ENCODE measurements at regions not wholly inside any gene's neighbourhood (a gene's known extent, or its start where the extent isn't known, plus 50 kb on each side); places are given as distances from the start of the nearest gene placed in this dataset.

DNA sequence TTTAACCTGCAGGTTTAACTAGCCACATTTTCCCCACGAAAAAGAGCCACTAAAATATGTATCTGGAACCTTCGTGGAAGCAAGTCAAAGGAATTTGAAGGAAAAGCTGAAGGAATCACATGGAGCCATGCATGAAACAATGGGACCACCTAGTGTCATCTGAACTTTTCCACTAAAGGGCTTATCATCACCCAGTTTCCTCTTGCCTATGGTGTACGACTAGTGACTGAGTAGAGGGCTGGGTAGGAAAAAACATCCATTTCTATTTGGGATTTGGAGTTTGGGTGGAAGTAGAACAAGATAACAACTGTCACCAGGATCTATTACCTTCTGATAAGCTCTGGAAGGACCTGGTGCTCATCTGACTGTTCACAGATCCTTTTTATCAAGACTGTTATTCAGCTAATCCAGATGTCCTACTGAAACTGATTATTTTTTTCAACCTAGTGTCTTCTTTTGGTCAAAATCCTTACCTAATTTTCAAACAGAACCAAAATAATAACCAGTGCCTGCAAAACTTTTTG, 153.2 kb upstream of the COL1A2 start:
- Histone ChIP-seq H2AFZ (ENCODE audit: insufficient read depth, low read depth, low read length, poor library complexity, severe bottlenecking) (no peak overlapping the region), H3K36me3 (replicated peaks in 1 of 2; ENCODE audit: control insufficient read depth in 1 of 2, insufficient read depth in 2 of 2, low read length in 2 of 2) (no peaks in the 10 kb centered on the region), H3K9ac (ENCODE audit: insufficient read depth, low read length, poor library complexity, severe bottlenecking) (no peak overlapping the region), H3K4me3 (replicated peaks in 1 of 3; ENCODE audit: low read depth in 2 of 3, low read length in 3 of 3) (no peak overlapping the region), H3K4me1 (ENCODE audit: control insufficient read depth in 1 of 2, insufficient read depth in 2 of 2, low read length in 2 of 2) (peaks cover 3 to 5% of the 10 kb centered on the region in 2 donors), H4K20me1 (ENCODE audit: insufficient read depth, low read length) (no peaks in the 10 kb centered on the region), H3K4me2 (replicated peaks; ENCODE audit: extremely low read depth, low read length, poor library complexity, severe bottlenecking) (no peak overlapping the region), H3K9me3 (replicated peaks in 1 of 2; ENCODE audit: control insufficient read depth in 1 of 2, insufficient read depth in 1 of 2, low read length in 2 of 2) (no peaks in the 10 kb centered on the region), H3K27ac (ENCODE audit: low read depth in 1 of 2, low read length in 2 of 2) (no peak overlapping the region), H3K79me2 (ENCODE audit: insufficient read depth, low read length) (no peaks in the 10 kb centered on the region), H3K27me3 (ENCODE audit: control insufficient read depth in 2 of 2, insufficient read depth in 2 of 2, low read length in 2 of 2) (no peaks in the 10 kb centered on the region)
- intact Hi-C loops (cut with micrococcal nuclease), result no loop called here
- peaks cover 0 to 3% (median 2%) of the 10 kb centered on the region in 3 donors for H3K27me3 Mint-ChIP-seq (ENCODE audit: low read depth in 3 of 3)
- DNase-seq, result no peak
- H3K27ac Mint-ChIP-seq, result no peak overlapping the region
- TF ChIP-seq, protein P1, sequence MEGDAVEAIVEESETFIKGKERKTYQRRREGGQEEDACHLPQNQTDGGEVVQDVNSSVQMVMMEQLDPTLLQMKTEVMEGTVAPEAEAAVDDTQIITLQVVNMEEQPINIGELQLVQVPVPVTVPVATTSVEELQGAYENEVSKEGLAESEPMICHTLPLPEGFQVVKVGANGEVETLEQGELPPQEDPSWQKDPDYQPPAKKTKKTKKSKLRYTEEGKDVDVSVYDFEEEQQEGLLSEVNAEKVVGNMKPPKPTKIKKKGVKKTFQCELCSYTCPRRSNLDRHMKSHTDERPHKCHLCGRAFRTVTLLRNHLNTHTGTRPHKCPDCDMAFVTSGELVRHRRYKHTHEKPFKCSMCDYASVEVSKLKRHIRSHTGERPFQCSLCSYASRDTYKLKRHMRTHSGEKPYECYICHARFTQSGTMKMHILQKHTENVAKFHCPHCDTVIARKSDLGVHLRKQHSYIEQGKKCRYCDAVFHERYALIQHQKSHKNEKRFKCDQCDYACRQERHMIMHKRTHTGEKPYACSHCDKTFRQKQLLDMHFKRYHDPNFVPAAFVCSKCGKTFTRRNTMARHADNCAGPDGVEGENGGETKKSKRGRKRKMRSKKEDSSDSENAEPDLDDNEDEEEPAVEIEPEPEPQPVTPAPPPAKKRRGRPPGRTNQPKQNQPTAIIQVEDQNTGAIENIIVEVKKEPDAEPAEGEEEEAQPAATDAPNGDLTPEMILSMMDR (IDR thresholded peaks at IDR 0.05), result no peak
- no peaks in the 10 kb centered on the region for H3K36me3 Mint-ChIP-seq
- 84% methylated on average over 2 of the region's 3 CpGs for WGBS (ENCODE audit: insufficient coverage)
- H3K4me1 Mint-ChIP-seq, result peaks cover 7% of the 10 kb centered on the region
- H3K4me3 Mint-ChIP-seq, result no peak overlapping the region
- H3K9me3 Mint-ChIP-seq, result no peaks in the 10 kb centered on the region

DNA sequence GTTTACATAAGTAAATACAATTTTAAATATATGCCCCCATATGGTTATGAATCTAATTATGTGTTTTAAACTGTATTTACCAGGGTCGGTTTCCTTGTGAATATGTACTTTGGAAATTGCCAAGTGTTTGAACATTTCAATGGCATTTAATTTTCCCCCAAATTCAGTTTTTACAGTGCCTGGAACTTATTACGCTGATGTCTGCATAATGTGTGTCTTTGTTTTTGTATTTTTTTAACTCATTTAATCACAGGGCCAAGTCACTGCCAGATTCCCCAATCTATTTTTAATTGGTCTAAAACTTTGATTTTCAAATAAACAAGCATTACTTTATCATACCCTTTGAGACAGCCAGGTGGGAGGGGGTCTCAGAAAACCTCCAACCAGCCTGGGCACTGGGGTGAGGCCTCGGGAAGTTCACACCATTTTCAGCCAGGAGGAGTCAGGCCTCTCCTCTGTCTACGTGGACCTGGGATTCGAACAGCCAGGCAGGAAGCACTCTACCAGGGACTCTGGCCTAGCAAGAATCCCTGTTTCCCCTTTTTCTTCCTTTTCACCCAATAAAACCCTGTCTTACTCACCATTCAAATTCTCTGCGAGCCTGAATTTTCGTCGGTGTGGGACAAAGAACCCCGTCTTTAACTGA, 151.5 kb upstream of the COL1A2 start:
- TF ChIP-seq, protein P1 (IDR thresholded peaks at IDR 0.05), result no peak
- H3K79me2 ChIP-seq (ENCODE audit: insufficient read depth, low read length), result no peaks in the 10 kb centered on the region
- Mint-ChIP-seq H3K9me3 (no peaks in the 10 kb centered on the region), H3K36me3 (no peaks in the 10 kb centered on the region), H3K27ac (no peak overlapping the region), H3K27me3 (ENCODE audit: low read depth in 3 of 3) (no peaks in the 10 kb centered on the region), H3K4me3 (no peak overlapping the region), H3K4me1 (peaks cover 7% of the 10 kb centered on the region)
- H4K20me1 ChIP-seq (ENCODE audit: insufficient read depth, low read length), result no peaks in the 10 kb centered on the region
- peaks cover 3 to 5% of the 10 kb centered on the region in 2 donors for H3K4me1 ChIP-seq (ENCODE audit: control insufficient read depth in 1 of 2, insufficient read depth in 2 of 2, low read length in 2 of 2)
- 89% methylated on average over 3 of the region's 9 CpGs for WGBS (ENCODE audit: insufficient coverage)
- intact Hi-C loops (cut with micrococcal nuclease), result no loop called here
- no peak overlapping the region for H3K4me3 ChIP-seq (replicated peaks in 1 of 3; ENCODE audit: low read depth in 2 of 3, low read length in 3 of 3)
- no peaks in the 10 kb centered on the region for H3K27me3 ChIP-seq (ENCODE audit: control insufficient read depth in 2 of 2, insufficient read depth in 2 of 2, low read length in 2 of 2)
- no peak for DNase-seq
- no peaks in the 10 kb centered on the region for H3K36me3 ChIP-seq (replicated peaks in 1 of 2; ENCODE audit: control insufficient read depth in 1 of 2, insufficient read depth in 2 of 2, low read length in 2 of 2)
- no peaks in the 10 kb centered on the region for H3K9me3 ChIP-seq (replicated peaks in 1 of 2; ENCODE audit: control insufficient read depth in 1 of 2, insufficient read depth in 1 of 2, low read length in 2 of 2)
- no peak overlapping the region for H3K9ac ChIP-seq (ENCODE audit: insufficient read depth, low read length, poor library complexity, severe bottlenecking)
- no peak overlapping the region for H3K4me2 ChIP-seq (replicated peaks; ENCODE audit: extremely low read depth, low read length, poor library complexity, severe bottlenecking)
- no peak overlapping the region for H2AFZ ChIP-seq (ENCODE audit: insufficient read depth, low read depth, low read length, poor library complexity, severe bottlenecking)
- H3K27ac ChIP-seq (ENCODE audit: low read depth in 1 of 2, low read length in 2 of 2), result no peak overlapping the region

Measured in CD14-positive monocyte (primary cell).